ENCODE measurements at regions not wholly inside any gene's neighbourhood (a gene's known extent, or its start where the extent isn't known, plus 50 kb on each side); places are given as distances from the start of the nearest gene placed in this dataset.

GRCh38 chr10:36547965-36548364, 577.4 kb upstream of the ANKRD30A start:
- H3K4me3 ChIP-seq (ENCODE audit: low read length) = no peak overlapping the region
- no peak overlapping the region for H3K9ac ChIP-seq (ENCODE audit: low read length)
- TF ChIP-seq EZH2 (optimal IDR thresholded peaks at IDR 0.05; ENCODE audit: low read depth, low read length) = no peak
- no peak for TF ChIP-seq EZH2phosphoT487 (IDR thresholded peaks at IDR 0.05; ENCODE audit: low read length)
- TF ChIP-seq CTCF (IDR thresholded peaks at IDR 0.05; ENCODE audit: low read length) = no peak
- H3K4me2 ChIP-seq (ENCODE audit: low read depth, low read length) = no peak overlapping the region
- no peaks in the 10 kb centered on the region for H3K79me2 ChIP-seq (ENCODE audit: low read length)
- H2AFZ ChIP-seq (ENCODE audit: low read length) = no peak overlapping the region
- no peaks in the 10 kb centered on the region for H3F3A ChIP-seq (ENCODE audit: insufficient read depth, low read length)
- no peaks in the 10 kb centered on the region for H4K20me1 ChIP-seq (ENCODE audit: insufficient read depth, low read length)
- H3K4me1 ChIP-seq (ENCODE audit: low read length) = no peaks in the 10 kb centered on the region
- H3K27me3 ChIP-seq (replicated peaks; ENCODE audit: insufficient read depth, low read length) = no peaks in the 10 kb centered on the region
- no peak overlapping the region for H3K27ac ChIP-seq (ENCODE audit: low read length)
- no peaks in the 10 kb centered on the region for H3K9me2 ChIP-seq (replicated peaks; ENCODE audit: insufficient read depth, low read length)
- no peaks in the 10 kb centered on the region for H3K36me3 ChIP-seq (replicated peaks; ENCODE audit: insufficient read depth, low read length)
- DNase-seq = no peak
- no peaks in the 10 kb centered on the region for H3K9me3 ChIP-seq (replicated peaks; ENCODE audit: insufficient read depth, low read length)

- no peaks in the 10 kb centered on the region for H3K9me3 ChIP-seq (replicated peaks; ENCODE audit: insufficient read depth, low read length)
- no peaks in the 10 kb centered on the region for H4K20me1 ChIP-seq (ENCODE audit: insufficient read depth, low read length)
- no peaks in the 10 kb centered on the region for H3K4me1 ChIP-seq (ENCODE audit: low read length)
- H3K9ac ChIP-seq (ENCODE audit: low read length) = no peak overlapping the region
- no peaks in the 10 kb centered on the region for H3F3A ChIP-seq (ENCODE audit: insufficient read depth, low read length)
- TF ChIP-seq CTCF (IDR thresholded peaks at IDR 0.05; ENCODE audit: low read length) = no peak
- no peak for TF ChIP-seq EZH2phosphoT487 (IDR thresholded peaks at IDR 0.05; ENCODE audit: low read length)
- TF ChIP-seq EZH2 (optimal IDR thresholded peaks at IDR 0.05; ENCODE audit: low read depth, low read length) = no peak
- no peaks in the 10 kb centered on the region for H3K9me2 ChIP-seq (replicated peaks; ENCODE audit: insufficient read depth, low read length)
- no peak overlapping the region for H3K4me3 ChIP-seq (ENCODE audit: low read length)
- no peaks in the 10 kb centered on the region for H3K79me2 ChIP-seq (ENCODE audit: low read length)
- no peaks in the 10 kb centered on the region for H3K36me3 ChIP-seq (replicated peaks; ENCODE audit: insufficient read depth, low read length)
- H2AFZ ChIP-seq (ENCODE audit: low read length) = no peak overlapping the region
- no peak overlapping the region for H3K27ac ChIP-seq (ENCODE audit: low read length)
- H3K4me2 ChIP-seq (ENCODE audit: low read depth, low read length) = no peak overlapping the region
- no peak for DNase-seq
- no peaks in the 10 kb centered on the region for H3K27me3 ChIP-seq (replicated peaks; ENCODE audit: insufficient read depth, low read length)
These were observed 582.9 kb upstream of the ANKRD30A start for GRCh38 chr10:36542493-36542892.

- H4K20me1 ChIP-seq (ENCODE audit: insufficient read depth, low read length) = no peaks in the 10 kb centered on the region
- H3K36me3 ChIP-seq (replicated peaks; ENCODE audit: insufficient read depth, low read length) = no peaks in the 10 kb centered on the region
- no peaks in the 10 kb centered on the region for H3K9me3 ChIP-seq (replicated peaks; ENCODE audit: insufficient read depth, low read length)
- no peaks in the 10 kb centered on the region for H3K27me3 ChIP-seq (replicated peaks; ENCODE audit: insufficient read depth, low read length)
- H3K27ac ChIP-seq (ENCODE audit: low read length) = no peak overlapping the region
- H3K4me2 ChIP-seq (ENCODE audit: low read depth, low read length) = no peak overlapping the region
- H3K9me2 ChIP-seq (replicated peaks; ENCODE audit: insufficient read depth, low read length) = no peaks in the 10 kb centered on the region
- no peak for DNase-seq
- no peaks in the 10 kb centered on the region for H3K79me2 ChIP-seq (ENCODE audit: low read length)
- TF ChIP-seq EZH2 (optimal IDR thresholded peaks at IDR 0.05; ENCODE audit: low read depth, low read length) (no peak), CTCF (IDR thresholded peaks at IDR 0.05; ENCODE audit: low read length) (no peak), EZH2phosphoT487 (IDR thresholded peaks at IDR 0.05; ENCODE audit: low read length) (no peak)
- no peak overlapping the region for H3K4me3 ChIP-seq (ENCODE audit: low read length)
- no peaks in the 10 kb centered on the region for H3F3A ChIP-seq (ENCODE audit: insufficient read depth, low read length)
- H3K9ac ChIP-seq (ENCODE audit: low read length) = no peak overlapping the region
- H2AFZ ChIP-seq (ENCODE audit: low read length) = no peak overlapping the region
- H3K4me1 ChIP-seq (ENCODE audit: low read length) = no peaks in the 10 kb centered on the region
These were observed 584.8 kb upstream of the ANKRD30A start for GRCh38 chr10:36540611-36541010.

Measured in MM.1S (cell line).